Thymus (tissue), 11 donors: ENCODE measurements at regions not wholly inside any gene's neighbourhood (a gene's known extent, or its start where the extent isn't known, plus 50 kb on each side); places are given as distances from the start of the nearest gene placed in this dataset.

Source experiments
- DNase-seq, 9 donors: peaks; one replicate each; pipeline ENCODE4 v3.0.0-alpha.2; 2013; ENCODE audit warnings: low spot score in 9 of 9, low read depth in 6 of 9, missing footprints in 1 of 9
- H3K27ac ChIP-seq, 2 donors: one replicate each; pipeline ENCODE4 v1.5.1; 2013; ENCODE audit warnings: control low read depth in 1 of 2, low read depth in 1 of 2, low read length in 1 of 2, mild to moderate bottlenecking in 1 of 2, moderate library complexity in 1 of 2
- H3K27me3 ChIP-seq, 2 donors: one replicate each; pipeline ENCODE4 v1.5.1; 2013; ENCODE audit warnings: low read length in 1 of 2; ENCODE audit not compliant: control insufficient read depth in 2 of 2, insufficient read depth in 1 of 2
- H3K36me3 ChIP-seq, 2 donors: one replicate each; pipeline ENCODE4 v1.5.1; 2013; ENCODE audit warnings: low read length in 1 of 2, mild to moderate bottlenecking in 1 of 2, moderate library complexity in 1 of 2; ENCODE audit not compliant: control insufficient read depth in 2 of 2, insufficient read depth in 2 of 2
- H3K4me1 ChIP-seq, 2 donors: one replicate each; pipeline ENCODE4 v1.5.1; 2013; ENCODE audit warnings: low read length in 2 of 2; ENCODE audit not compliant: control insufficient read depth in 2 of 2, insufficient read depth in 2 of 2
- H3K4me3 ChIP-seq, 2 donors: one replicate each; pipeline ENCODE4 v1.5.1; 2013; ENCODE audit warnings: low read length in 2 of 2, control low read depth in 1 of 2, mild to moderate bottlenecking in 1 of 2
- H3K9me3 ChIP-seq, 2 donors: one replicate each; pipeline ENCODE4 v1.5.1; 2013; ENCODE audit warnings: low read length in 1 of 2, mild to moderate bottlenecking in 1 of 2; ENCODE audit not compliant: control insufficient read depth in 2 of 2, insufficient read depth in 1 of 2
- WGBS: extraction: QIAGEN DNeasy Blood & Tissue Kit; methylation state at CpG from one replicate; pipeline ENCODE4 v1.1.7; 2013; 5-methylcytosine and 5-hydroxymethylcytosine counted together
- donor health status: healthy.

DNA sequence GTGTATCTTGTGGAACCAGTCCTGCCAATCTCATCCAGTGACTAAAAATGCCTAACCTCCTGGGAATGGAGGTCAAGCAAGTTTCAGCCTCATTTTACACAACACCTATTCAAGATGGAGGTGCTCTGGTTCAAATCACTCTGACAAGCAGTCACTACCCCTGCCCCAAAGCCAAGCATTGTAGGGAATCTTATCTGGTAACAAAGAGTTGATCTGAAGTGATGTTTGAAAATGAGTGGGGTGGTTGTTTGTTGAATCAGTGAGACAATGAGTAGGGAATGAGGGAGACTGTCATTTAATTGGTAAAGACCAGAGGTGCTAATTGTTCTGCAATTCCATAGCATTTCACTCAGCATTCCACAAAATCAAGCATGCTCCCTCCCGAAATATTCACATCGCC lies 132.0 kb downstream of the RND3 start:
- no peaks in the 10 kb centered on the region for H3K36me3 ChIP-seq
- H3K4me3 ChIP-seq = no peak overlapping the region
- no peaks in the 10 kb centered on the region for H3K9me3 ChIP-seq
- no peaks in the 10 kb centered on the region for H3K27me3 ChIP-seq
- 92% methylated on average over 2 of the region's 2 CpGs for WGBS
- DNase-seq = no peak
- no peak overlapping the region for H3K27ac ChIP-seq
- no peaks in the 10 kb centered on the region for H3K4me1 ChIP-seq

DNA sequence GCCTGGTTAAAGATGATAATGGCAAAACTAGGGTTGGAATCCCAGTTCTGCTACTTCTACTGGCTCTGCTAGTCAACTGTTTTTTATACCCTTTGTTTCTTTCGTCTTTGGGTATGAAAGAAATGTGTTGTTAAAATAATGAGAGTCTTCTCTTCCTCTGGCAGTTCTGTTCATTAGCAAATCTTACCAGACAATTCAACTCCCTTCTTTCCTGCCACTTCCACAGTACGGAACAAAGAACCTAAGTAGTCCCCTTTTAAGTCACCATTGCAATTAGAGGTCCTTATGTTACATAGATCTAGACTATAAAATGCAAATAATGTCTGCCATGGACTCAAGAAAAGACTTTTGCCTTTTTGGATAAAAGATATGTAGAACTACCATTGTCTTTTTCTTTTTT lies 134.1 kb downstream of the RND3 start:
- Histone ChIP-seq H3K4me1 (no peaks in the 10 kb centered on the region), H3K9me3 (no peaks in the 10 kb centered on the region), H3K36me3 (no peaks in the 10 kb centered on the region), H3K27ac (no peak overlapping the region), H3K4me3 (no peak overlapping the region), H3K27me3 (no peaks in the 10 kb centered on the region)
- DNase-seq = no peak
- WGBS = 83% methylated on average over 2 of the region's 2 CpGs

DNA sequence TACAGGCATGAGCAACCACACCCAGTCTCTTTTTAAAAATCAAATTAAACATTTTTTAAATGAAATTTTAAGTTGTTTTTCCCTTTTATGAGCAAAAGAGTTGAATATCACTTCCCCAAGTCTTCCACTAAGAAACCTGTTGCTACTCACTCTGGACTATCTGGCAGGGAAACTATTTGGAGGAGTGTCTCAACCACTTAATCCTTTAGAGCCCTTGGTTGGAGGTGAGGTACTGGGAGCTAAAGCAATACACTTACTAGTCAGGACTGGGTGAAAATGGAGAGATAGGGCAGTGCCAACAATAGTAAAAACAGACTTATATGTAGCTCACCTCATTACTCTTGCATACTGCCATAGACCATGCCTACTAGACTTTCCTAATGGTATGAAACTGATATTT lies 135.5 kb downstream of the RND3 start:
- H3K27me3 ChIP-seq = no peaks in the 10 kb centered on the region
- H3K36me3 ChIP-seq = no peaks in the 10 kb centered on the region
- H3K4me1 ChIP-seq = no peaks in the 10 kb centered on the region
- no peak for DNase-seq
- H3K4me3 ChIP-seq = no peak overlapping the region
- no peaks in the 10 kb centered on the region for H3K9me3 ChIP-seq
- no peak overlapping the region for H3K27ac ChIP-seq

DNA sequence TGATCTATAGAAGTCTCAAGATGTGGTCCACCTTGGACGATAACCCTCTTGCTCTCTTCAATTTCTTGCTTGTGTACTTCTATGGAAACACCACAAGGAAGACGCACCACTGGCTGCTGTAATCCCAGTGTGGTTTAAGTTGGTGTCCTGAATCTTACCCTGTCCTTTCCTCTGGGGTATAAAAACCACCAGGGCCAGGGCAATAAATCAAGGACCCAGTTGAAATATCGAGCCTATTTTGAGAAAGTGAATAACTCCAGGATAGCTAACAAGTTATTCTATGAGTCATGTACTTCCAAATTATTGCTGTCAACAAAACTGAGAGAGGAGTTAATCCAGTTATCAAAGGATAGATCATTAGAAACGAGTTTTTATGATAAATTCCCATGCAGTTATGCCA lies 137.0 kb downstream of the RND3 start:
- Histone ChIP-seq H3K4me1 (no peaks in the 10 kb centered on the region), H3K36me3 (no peaks in the 10 kb centered on the region), H3K27ac (no peak overlapping the region), H3K27me3 (no peaks in the 10 kb centered on the region), H3K4me3 (no peak overlapping the region), H3K9me3 (no peaks in the 10 kb centered on the region)
- no peak for DNase-seq
- 81% methylated on average over 4 of the region's 4 CpGs for WGBS

DNA sequence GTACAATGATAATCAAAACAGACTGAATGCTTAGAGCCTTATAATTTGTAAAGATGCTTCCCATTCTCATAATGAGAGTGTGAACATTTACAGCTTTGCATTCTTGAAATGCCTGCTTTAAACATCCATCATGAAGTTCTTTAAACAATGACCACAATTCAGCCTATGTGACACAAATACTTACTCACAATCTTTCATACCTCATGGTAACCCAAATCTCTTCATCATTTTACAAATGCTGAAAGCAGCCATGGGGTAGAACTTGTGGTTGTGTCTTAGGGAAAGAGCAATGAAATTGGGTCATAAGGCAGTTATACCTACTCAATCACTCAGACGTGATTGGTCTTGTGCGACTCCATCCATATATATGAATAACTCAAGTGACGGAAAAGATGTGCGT lies 140.7 kb downstream of the RND3 start:
- no peaks in the 10 kb centered on the region for H3K36me3 ChIP-seq
- WGBS = 96% methylated on average over 4 of the region's 4 CpGs
- H3K4me3 ChIP-seq = no peak overlapping the region
- no peak for DNase-seq
- H3K27me3 ChIP-seq = no peaks in the 10 kb centered on the region
- H3K27ac ChIP-seq = no peak overlapping the region
- no peaks in the 10 kb centered on the region for H3K9me3 ChIP-seq
- no peaks in the 10 kb centered on the region for H3K4me1 ChIP-seq

DNA sequence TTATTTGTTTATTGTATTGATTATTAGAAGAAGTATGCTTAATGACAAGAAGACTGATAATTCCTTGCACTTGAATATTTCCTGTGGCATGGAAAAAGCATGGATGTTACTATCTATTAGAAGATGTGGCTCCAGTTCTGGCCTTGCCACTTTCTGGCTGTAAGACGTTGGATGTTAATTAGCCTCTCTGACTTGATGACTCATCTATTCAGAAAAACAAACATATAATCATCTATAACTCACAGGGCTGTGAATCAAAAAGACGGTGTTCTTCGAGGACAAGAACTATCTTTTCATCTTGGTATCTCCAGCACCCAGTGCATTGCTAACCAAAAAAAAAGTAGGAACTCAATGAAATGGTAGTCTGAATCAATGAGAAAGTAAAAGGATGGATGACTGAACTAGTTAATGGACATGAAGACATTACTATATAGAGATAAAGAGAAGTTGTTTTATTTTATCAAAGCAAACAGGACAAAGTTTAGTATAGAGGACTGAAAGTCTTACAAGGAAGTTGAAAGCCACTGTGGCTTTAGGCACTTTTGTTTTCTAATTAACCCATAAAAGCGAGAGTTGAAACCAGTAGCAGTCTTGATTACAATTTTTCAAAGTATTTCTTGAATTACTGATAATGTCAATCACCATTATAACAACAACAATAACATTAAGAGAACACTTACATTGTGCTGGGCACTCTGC lies 145.3 kb downstream of the RND3 start:
- Histone ChIP-seq H3K27ac (no peak overlapping the region), H3K4me1 (no peaks in the 10 kb centered on the region), H3K27me3 (no peaks in the 10 kb centered on the region), H3K36me3 (no peaks in the 10 kb centered on the region), H3K4me3 (no peak overlapping the region), H3K9me3 (no peaks in the 10 kb centered on the region)
- no peak for DNase-seq
- 89% methylated on average over 4 of the region's 4 CpGs for WGBS

DNA sequence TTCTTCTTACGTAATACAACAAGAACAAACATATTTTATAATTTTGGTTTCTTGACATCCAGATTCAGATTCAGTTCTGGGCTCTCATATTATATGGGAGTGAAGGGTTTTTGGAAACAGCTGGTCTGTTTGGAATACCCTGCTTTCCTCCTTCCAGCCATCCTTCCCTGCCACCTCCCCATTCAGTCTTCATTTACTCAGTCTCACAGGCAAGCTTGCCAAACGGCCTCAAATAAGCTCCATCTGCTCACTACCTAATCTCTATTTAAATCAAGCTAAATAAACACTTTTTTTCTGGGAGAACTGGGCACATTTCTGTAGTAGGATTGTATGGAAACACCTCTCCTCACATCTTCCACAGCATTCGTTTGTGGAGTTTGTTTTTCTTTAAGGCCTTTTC lies 147.5 kb downstream of the RND3 start:
- no peaks in the 10 kb centered on the region for H3K9me3 ChIP-seq
- whole genome bisulfite sequencing = 54% methylated on average over 3 of the region's 3 CpGs

DNA sequence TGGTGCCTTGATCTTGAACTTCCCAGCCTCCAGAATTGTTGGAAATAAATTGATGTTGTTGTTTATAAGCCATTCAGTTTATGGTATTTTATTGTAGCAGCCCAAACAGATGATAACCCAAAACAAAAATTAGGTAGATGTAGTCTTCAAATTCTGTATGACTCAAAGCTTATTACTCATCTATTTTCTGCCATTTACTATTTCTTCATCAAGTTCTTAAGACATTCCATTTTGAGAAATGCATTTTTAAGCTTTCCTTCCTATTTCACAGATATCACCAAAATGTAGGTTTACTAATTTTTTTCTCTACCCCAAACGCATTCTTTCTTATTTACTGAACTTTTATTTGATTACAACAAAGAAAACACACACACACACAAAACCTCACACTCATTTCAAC lies 148.2 kb downstream of the RND3 start:
- no peaks in the 10 kb centered on the region for H3K4me1 ChIP-seq
- 87% methylated on average over 1 of the region's 1 CpG for WGBS
- no peaks in the 10 kb centered on the region for H3K27me3 ChIP-seq
- H3K9me3 ChIP-seq = no peaks in the 10 kb centered on the region
- no peak overlapping the region for H3K27ac ChIP-seq
- H3K4me3 ChIP-seq = no peak overlapping the region
- H3K36me3 ChIP-seq = no peaks in the 10 kb centered on the region
- DNase-seq = no peak

More for the DNA sequence above, 147.5 kb downstream of the RND3 start:
- Histone ChIP-seq H3K27me3 (no peaks in the 10 kb centered on the region), H3K4me3 (no peak overlapping the region), H3K27ac (no peak overlapping the region), H3K36me3 (no peaks in the 10 kb centered on the region), H3K4me1 (no peaks in the 10 kb centered on the region)
- no peak for DNase-seq

DNA sequence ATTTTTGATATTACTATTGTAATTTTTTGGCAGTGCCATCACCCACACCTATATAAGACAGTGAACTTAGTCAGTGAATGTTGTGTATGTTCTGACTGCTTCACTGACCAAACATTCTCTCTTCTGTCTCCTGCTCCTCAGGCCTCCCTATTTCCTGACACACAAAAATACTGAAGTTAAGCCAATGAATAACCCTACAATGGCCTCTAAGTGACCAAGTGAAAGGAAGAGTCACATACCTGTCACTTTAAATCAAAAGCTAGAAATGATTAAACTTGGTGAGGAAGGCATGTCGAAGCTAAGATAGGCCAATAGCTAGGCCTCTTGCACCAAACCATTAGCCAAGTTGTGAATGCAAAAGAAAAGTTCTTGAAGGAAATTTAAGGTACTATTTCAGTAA lies 151.9 kb downstream of the RND3 start:
- WGBS = 94% methylated on average over 1 of the region's 1 CpG
- no peak for DNase-seq
- Histone ChIP-seq H3K27me3 (no peaks in the 10 kb centered on the region), H3K9me3 (no peaks in the 10 kb centered on the region), H3K27ac (no peak overlapping the region), H3K4me3 (no peak overlapping the region), H3K4me1 (no peaks in the 10 kb centered on the region), H3K36me3 (no peaks in the 10 kb centered on the region)

DNA sequence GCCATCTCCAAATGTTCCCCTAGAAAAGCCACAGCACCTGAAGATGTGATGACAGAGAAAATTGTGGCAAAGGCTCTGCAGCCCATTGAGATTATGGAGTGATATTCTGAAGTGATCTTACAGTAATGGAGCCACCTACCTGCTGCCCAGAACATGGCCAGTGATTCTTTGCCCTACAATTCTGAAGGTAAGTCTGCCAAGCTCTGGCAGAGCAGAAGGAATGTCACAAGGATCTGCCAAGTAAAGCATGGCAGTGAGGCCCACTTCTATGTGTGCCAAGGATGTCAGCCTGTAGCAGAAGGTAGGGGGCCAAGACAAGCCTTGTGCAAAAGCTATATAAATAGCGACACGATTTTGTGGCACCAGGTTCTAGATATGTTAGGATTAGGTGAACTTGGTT lies 155.1 kb downstream of the RND3 start:
- WGBS = 89% methylated on average over 2 of the region's 2 CpGs

More for the DNA sequence above, 155.1 kb downstream of the RND3 start:
- DNase-seq = no peak
- H3K4me1 ChIP-seq = no peaks in the 10 kb centered on the region
- H3K27me3 ChIP-seq = no peaks in the 10 kb centered on the region
- no peaks in the 10 kb centered on the region for H3K9me3 ChIP-seq
- no peaks in the 10 kb centered on the region for H3K36me3 ChIP-seq
- H3K4me3 ChIP-seq = no peak overlapping the region
- H3K27ac ChIP-seq = no peak overlapping the region
